GM18507 (cell line): ENCODE measurements at regions not wholly inside any gene's neighbourhood (a gene's known extent, or its start where the extent isn't known, plus 50 kb on each side); places are given as distances from the start of the nearest gene placed in this dataset.

Experiments
- DNase-seq: peaks from one replicate; pipeline ENCODE4 v3.0.0; 2011; ENCODE audit warnings: low read depth; ENCODE audit not compliant: insufficient read length; ENCODE audit errors: extremely low spot score
- FAIRE-seq: peaks from 2 replicates; lab custom pipeline; 2011; peaks lifted over from hg19 to GRCh38; lab: Jason Lieb, UNC

DNA sequence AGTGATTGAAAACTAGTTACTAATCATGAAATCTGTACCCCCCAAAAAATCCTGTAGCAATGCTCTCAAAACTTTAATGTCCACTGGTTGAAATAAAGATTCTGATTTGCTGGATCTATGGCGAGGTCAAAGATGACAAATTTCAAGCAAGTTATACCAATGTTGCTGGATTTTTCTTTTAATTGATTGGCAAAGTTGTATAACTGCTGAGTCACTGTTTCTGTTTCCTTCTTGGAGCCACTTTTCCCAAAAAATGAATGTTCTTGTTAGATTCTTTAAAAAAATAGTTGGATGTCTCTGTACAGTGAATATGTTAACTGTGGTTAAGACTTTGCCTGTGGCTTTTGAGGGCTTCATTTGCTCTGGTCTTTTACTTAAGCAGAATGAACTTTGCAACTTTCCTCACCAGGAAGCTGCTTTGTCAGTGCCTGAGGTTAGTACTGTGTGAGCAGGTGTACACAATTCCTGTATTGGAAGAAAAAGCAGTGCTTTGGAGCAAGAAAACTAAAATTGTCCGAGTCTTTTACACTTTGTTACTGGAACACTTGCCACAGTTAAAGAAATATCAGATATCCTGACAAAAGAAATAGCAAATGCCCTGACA, 1211.9 kb downstream of the MRPL39 start:
- DNase-seq (no peak), FAIRE-seq (no peak)

DNA sequence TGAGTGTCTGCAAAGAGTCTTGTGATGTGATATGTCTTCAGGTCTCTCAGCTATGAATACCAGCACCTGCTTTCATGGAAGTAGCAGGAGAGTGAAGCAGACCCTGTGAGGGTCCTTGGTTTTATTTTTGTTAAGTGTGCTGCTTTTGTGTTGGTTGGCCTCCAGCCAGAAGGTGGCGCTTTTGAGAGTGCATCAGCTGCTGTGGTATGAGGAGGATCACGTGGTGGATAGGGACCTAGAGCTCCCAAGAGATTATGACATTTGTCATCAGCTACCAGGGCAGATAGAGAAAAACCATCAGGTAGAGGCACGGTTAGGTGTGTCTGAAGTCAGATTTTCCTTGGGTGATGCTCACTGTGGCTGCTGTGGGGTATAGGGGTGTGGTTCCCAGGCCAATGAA, 1232.1 kb downstream of the MRPL39 start:
- DNase-seq (no peak), FAIRE-seq (no peak)

DNA sequence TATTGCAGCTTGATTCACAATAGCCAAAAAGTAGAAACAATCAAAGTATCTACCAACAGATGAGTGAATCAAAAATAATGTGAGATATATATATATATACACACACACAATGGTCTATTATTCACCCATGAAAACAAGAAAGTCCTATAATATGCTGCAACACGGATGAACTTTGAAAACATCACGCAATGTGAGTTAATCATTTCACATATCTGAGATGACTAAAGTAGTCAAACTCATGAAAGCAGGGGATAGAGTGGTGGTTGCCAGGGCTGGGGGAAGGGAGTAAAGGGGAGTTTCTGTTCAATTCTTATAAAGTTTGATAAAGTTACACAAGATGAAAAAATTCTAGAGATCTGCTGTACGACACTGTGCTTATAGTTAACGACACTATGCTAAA, 1234.8 kb downstream of the MRPL39 start:
- no peak for FAIRE-seq
- no peak for DNase-seq

DNA sequence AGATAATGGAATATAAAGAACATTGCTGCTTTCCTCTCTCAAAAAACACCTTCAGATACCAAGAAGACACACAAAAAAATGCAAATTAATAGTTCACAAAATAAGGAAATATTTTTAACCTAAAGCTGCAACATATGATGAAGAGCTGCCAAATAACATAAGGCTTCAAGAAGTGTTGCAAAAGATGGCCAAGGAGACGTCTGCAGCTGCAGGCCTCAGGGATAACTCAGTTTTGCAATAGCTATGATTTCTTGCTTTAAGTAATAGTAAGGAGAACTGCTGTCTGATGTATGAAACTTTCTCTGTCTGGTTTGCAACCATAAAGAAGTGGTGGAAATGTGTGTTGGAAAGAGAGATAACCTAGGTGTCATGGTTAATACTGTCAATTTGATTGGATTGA, 1237.5 kb downstream of the MRPL39 start:
- DNase-seq (no peak), FAIRE-seq (no peak)

DNA sequence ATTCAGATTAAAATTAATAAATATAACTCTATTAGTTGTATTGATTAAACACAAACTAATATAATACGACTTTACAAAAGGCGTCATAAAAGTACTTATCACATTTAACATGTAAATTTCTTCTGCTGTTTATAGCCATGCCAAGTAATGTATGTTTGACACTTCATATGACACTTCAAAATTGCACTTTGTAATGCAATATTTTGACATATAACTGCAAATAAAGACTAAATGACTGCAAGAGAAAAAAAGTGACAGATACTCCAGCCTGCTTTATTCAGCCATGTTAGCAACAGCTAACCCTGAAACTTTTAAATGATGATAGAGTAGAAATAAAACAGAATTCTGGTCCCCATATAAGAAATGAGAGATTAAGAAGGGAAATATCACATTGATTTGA, 1238.0 kb downstream of the MRPL39 start:
- FAIRE-seq (no peak), DNase-seq (no peak)

DNA sequence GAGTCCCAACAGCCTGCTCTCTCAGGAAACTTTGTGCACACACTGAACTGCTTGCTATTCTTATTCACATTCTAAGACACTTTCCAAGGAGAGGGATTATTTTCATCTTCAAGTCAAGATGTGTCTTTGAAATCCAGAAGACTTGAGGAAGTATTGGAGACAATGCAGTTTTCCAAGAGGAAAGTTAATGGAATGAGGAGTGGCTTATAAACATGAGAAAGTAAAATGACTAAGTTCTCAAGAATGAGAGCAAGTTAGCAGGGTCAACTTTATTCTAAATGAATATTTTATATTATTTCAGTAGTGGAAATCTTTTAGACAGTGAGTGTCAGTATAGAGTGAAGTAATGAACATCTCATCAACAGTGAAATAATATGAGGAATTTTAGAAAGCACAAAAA, 1239.3 kb downstream of the MRPL39 start:
- no peak for FAIRE-seq
- DNase-seq: no peak

DNA sequence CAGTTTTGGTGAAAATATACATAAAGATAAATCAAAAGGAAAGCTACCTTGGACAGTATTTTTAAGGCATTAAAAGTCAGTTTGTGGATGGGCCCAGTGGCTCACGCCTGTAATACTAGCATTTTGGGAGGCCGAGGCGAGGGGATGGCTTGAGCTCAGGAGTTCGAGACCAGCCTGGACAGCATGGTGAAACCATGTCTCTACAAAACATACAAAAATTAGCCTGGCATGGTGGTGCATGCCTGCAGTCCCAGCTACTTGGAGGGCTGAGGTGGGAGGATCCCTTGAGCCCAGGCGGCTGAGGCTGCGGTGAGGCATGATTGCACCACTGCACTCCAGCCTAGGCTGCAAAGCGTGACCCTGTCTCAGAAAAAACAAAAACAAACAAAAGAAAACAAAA, 1253.8 kb downstream of the MRPL39 start:
- FAIRE-seq: no peak
- no peak for DNase-seq

DNA sequence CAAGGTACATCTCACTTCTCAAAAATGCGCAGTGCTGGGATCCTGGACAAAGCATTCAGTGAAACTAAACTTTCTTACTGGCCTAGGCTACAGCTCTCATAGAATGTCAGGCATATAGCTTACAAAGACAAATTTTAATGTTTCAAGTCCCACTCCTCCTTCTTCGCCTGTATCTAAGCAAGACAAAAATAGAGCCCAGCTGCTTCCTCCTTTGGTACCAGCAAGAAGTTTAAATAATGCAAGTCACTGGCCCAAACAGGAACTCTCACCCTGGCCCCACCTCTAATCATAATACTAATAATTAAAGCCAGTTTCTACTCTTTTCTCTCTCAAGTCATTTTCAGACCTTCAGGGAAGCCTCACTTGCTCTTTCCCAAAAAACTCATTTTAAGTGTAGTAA, 1267.9 kb downstream of the MRPL39 start:
- DNase-seq (no peak), FAIRE-seq (no peak)

DNA sequence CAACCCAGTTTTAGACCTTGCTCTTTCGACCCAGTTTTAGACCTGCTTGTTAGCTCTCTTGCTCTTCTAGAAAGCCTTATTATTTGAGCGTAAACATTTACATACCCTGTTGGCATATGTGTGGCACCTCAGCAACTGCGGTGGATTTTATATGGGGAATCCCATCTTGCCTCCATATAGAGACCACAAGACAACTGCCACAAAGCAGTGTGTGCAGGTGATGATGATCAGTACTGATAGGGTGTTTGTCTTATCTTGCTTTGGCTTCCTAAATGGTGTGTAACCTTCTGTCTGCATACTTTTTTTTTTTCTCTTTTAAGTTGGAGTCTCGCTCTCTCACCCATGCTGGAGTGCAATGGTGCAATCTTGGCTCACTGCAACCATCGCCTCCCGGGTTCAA, 1270.8 kb downstream of the MRPL39 start:
- no peak for DNase-seq
- no peak for FAIRE-seq

DNA sequence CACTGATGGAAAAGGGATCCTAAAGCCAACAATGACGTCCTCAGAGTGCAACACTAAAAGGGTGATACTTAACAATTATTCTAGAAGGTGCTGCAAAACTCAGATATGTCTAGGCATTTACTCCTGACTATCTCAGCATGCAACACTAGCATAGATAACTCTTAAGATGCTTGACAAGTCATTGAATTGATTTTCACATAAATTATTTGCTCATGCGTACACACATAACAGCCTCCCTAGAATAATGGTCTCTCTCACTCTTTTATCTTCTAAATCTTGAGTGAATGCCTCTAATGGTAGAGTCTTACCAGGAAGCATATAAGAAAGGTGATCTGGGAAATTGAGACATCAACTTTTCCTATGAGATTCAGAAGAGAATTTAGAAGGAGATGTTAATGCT, 1283.7 kb downstream of the MRPL39 start:
- no peak for FAIRE-seq
- no peak for DNase-seq

DNA sequence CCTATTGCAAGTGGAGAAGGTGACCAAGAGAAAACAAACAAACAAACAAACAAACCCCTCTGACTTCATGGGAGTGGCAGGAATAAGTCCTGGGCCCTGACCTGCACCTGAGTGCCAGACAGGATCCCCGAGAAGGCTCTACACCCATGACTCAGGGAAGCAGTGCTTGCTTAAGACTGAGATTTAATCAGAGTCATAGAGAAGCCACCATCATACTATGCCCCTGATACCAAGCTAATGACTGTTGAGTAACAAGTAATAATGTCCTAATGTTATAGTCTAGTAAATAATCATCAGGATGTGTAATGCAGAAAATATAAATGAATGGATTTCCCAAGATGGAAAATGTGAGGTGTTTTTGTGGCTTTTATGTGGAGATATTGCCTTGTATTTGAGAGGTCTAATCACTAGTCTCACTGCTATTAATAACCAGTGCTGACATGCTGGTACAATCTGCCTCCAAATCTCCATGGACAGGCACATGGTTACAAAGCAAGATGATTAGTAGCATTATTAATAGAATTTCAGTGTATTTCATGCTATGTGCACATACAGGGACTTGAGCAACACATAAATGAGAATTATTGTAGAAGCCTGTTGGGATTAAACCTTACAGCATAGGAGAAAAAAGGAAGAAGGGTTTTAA, 1290.9 kb downstream of the MRPL39 start:
- no peak for FAIRE-seq
- no peak for DNase-seq

DNA sequence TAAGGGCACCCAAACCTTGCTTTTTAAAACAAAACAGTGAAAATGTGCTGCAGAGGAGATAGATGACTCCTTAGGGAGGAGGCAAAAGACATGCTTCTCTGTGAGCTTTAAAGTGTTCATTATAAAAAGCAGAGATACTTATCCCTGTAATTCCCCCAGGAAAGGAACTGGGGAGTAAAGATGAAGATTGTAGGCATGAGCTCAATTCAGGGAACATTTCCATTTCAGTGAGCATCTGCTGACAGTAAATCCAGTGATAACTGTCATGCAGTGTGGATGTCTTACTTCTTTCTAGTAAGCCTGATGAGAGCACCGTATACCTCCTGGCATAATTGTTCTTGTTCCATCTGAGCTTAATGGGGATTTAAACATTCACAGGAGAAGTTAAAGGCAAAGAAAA, 1296.5 kb downstream of the MRPL39 start:
- DNase-seq (no peak), FAIRE-seq (no peak)

DNA sequence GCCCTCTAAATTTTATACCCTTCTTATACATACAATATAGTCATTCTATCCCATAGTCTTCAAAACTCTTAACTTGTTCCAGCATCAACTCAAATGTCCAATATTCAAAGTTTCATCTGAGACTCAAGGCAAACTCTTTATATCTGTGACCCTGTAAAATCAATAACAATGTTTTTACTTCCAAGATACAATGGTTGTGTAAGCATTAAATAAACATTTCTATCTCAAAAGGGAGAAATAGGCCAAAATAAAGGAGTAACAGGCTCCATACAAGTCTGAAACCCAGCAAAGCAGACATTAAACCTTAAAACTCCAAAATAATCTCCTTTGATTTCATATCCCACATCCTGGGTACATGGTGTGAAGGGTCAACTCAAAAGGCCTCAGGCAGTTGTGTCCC, 1299.1 kb downstream of the MRPL39 start:
- DNase-seq (no peak), FAIRE-seq (no peak)

DNA sequence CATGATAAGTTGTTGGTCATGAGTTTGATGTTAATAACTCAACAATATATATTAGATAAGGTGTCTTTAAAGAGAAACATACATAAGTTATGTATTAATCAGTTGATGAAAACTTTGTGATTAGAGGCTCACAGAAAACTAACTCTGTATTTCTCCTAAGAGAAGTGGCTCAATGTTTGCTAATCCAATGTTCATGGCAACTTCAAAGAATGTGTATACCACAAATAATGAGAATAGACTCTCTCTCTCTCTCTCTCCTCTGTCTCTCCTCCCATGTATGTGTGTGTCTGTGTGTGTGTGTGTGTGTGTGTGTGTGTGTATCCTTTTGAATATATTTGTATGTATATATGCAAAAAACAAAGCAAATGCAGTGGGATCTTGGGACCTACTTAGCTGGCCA, 1304.9 kb downstream of the MRPL39 start:
- FAIRE-seq: no peak

DNA sequence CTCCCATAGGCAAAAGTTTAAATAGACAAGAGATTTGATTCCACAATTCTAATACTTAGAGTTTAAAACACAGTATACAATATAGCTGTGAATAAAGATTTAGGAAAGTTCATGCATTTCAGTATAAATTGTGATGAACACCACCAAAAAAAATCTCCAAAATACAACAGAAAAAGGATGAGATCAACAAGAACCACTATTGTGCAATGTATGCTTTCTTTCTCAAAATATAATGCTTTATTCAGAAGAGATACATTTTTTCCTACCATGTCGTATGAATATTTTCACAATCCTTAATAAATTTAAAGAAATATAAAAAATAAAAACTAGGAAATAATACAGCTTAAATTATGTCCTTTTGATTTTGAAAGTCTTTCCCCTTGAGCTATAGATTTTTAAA, 1309.2 kb downstream of the MRPL39 start:
- DNase-seq (no peak), FAIRE-seq (no peak)

More for the DNA sequence above, 1304.9 kb downstream of the MRPL39 start:
- DNase-seq: no peak

DNA sequence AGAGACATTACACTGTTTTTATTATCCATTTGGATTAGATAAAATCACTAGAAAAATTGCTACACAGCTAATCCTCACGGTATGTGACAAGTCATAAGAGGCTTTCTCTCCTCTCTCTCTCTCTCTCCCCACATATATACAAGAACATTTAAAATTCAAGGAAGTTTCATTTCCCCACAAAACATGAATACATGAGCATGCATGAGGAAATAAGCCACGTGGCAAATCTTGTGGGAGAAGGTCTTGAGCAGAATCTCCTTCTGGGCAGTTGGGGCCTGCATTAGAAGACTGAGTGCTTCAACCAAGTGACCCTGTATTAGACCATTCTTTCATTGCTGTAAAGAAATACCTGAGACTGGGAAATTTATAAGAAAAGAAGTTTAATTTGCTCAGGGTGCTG, 1313.1 kb downstream of the MRPL39 start:
- DNase-seq: no peak
- no peak for FAIRE-seq

DNA sequence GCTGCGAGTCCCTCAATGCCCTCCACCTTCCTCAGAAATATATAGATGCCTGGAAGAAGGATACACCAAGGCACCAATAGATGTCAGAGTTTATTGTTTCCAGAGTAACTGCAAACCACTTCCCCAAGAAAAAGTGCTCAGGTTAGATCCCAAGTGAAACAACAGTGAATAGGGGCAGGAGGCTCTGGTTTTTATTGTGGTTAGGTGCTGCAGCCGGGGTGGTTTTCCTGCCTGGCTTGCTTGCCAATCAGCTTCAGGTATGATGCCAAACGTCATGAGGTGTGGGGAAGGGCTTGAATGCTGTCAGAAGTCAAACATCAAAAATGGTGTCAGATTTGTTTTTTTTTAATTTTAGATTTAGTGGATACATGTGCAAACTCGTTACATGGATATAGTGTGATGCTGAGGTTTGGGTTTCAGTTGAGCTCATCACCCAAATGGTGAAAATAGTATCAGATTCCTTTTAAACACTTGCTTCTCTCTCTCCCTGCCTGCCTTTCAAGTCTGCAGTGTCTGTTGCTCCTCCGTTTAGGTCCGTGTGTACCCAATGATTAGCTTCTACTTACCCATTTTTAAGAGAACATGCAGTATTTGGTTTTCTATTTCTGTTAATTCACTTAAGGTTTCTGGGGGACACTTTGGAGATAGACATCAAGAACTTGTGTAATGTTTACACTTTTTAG, 1317.0 kb downstream of the MRPL39 start:
- no peak for FAIRE-seq

DNA sequence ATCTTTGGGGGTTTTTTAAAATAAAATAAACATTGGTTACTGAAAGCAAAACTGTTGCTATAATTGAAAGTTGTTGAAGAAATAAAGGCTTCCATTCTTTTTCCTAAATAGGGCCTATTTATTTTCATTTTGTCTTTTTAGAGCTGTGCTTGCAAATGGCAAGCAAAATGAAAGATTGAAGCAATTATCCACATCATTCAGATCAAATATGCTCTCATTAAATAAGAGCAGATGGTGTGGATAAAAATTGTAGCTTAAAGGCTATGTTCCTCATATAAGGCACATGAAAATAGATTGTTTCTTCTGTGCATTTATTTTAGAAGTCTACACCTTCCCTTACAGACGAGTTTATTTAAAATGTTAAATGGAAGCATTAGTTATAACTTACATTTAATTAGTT, 1317.7 kb downstream of the MRPL39 start:
- FAIRE-seq (no peak), DNase-seq (no peak)

More for the DNA sequence above, 1317.0 kb downstream of the MRPL39 start:
- DNase-seq: no peak

DNA sequence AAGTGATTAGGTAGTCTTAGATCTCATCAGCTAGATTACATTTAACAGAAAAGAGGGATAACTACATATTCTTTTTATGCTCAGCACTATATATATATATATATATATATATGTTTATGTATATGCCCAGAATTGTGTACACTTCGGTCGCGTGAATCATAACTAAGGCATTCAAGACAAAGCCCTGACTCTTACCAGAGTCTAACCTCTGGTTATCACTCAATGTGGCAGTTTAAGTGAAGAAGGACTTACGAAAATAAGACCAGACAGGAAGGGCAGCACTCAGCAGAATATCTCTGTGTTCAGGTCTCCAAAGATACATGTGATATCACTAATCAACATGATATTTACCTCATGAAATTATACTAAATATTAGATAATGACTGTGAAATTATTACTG, 1326.7 kb downstream of the MRPL39 start:
- FAIRE-seq (no peak), DNase-seq (no peak)

DNA sequence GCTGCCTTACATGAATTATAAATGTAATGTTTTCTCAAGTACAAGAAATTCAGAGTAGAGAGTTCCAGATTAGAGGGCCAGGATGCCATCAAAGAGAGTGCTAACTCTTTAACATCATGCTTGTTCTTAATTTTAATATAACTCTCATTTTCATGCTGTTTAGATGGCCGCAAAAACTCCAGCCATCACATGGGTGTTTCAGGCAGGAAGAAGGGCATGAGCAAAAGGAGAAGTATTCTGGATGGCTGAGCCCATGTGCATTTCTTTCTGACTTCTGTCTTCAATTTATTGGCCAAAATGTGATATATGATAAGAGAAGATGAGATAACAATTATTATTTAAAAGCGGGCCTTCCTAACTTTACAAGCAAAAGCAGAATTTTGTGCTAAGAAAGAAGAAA, 1328.6 kb downstream of the MRPL39 start:
- no peak for FAIRE-seq

DNA sequence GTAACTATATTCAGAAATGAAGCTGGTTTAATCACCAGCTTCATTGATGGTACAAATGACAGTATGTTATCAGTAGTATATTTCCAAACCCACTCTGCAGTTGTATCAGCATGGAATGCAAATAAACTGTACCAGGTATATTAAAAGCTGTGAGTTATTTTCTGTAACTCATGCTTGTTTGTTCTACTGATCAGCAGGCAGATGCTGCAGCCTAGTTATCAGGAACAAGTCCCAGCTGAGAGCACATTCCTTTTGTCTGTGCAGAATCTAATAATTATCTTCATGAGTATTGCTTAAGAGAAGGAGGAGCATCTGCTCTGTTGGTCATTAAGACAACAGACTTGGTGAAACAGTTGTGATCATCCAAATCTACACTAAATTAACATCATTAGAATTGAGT, 1331.1 kb downstream of the MRPL39 start:
- DNase-seq (no peak), FAIRE-seq (no peak)

More for the DNA sequence above, 1328.6 kb downstream of the MRPL39 start:
- no peak for DNase-seq
